T47D (cell line): ENCODE measurements at regions not wholly inside any gene's neighbourhood (a gene's known extent, or its start where the extent isn't known, plus 50 kb on each side); places are given as distances from the start of the nearest gene placed in this dataset.

Experiments
- DNase-seq, 2 experiments: peaks; one replicate each; pipeline versions ENCODE4 v3.0.0 to v3.0.0-alpha.2; 2011 to 2012; ENCODE audit warnings: low read depth in 1 of 2, low spot score in 1 of 2
- JUND ChIP-seq: IDR thresholded peaks from 2 replicates; pipeline ENCODE4 v1.6.1; 2012; ENCODE audit warnings: low read depth
- in situ Hi-C: cut with HindIII; loops from 2 replicates; pipeline ENCODE4 v1.10.0; 2016; ENCODE audit warnings: low sequenced_read_pairs, low pct_unique_long_range_greater_than_20kb

DNA sequence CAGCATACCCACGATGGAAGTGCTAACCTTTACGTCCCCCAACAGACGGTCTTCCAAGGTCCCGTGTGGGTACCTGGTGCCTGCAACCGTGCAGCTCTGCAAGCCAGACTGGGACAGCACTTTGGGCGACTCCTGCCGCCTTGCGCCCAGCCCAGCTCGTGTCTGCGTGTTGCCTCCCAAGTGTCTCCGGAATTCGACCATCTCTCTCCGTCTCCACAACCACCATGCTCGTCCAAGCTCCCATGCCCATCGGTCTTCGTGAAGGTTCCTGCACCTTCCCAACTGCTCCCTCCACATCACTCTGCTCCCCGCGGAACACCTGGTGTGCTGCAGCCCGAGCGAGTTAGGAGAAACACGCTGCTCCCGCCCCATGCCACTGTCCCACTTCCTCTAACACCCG lies 173.2 kb upstream of the AFDN start:
- in situ Hi-C loops: no loop called here
- TF ChIP-seq JUND: no peak

DNA sequence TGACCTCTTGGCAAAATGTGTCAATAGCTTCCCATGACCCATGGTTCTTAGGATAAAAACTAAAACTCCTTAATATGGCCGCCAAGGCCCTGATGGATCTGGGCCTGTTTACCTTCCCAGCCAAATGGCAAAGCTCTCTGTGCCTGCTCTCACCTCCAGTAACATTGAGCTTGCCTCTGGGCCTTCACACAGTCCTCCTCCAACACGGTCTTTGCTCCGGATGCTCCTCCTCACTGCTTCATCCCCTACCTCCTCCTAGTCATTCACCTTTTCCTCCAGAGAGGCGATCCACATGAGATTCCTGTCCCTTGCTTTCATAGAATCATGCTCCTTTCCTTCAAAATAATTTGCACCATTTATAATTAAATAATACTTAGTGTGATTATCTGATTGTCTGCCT lies 172.3 kb upstream of the AFDN start:
- in situ Hi-C loops: no loop called here
- no peak for DNase-seq

More for the DNA sequence above, 173.2 kb upstream of the AFDN start:
- no peak for DNase-seq

DNA sequence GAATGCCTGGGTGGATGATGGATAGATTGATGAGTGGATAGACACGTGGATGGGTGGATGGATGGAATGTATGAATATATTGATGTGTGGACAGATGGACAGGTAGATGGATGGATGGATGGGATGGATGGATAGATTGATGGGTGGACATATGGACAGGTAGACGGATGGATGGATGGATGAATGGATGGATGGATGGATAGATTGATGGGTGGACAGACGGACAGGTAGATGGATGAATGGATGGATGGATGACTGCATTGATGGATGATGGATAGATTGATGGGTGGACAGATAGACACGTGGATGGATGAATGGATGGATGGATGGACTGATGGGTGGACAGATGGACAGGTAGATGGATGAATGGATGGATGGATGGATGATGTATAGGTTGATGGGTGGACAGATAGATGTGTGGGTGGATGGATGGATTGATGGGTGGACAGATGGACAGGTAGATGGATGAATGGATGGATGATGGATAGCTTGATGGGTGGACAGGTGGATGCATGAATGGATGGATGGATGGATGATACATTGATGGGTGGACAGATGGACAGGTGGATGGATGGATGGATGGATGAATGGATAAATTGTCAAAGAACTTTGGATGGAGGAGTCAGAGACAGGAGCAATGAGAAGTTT lies 171.4 kb upstream of the AFDN start:
- no peak for TF ChIP-seq JUND
- no peak for DNase-seq
- in situ Hi-C loops: no loop called here

More for the DNA sequence above, 172.3 kb upstream of the AFDN start:
- no peak for TF ChIP-seq JUND

- in situ Hi-C loops: no loop called here
- no peak for DNase-seq
- no peak for TF ChIP-seq JUND
Measured at GRCh38 chr6:167658106-167658505, 168.6 kb upstream of the AFDN start.

GRCh38 chr6:167659046-167659445 lies 167.7 kb upstream of the AFDN start:
- TF ChIP-seq JUND: no peak
- in situ Hi-C loops: no loop called here
- DNase-seq: no peak

DNA sequence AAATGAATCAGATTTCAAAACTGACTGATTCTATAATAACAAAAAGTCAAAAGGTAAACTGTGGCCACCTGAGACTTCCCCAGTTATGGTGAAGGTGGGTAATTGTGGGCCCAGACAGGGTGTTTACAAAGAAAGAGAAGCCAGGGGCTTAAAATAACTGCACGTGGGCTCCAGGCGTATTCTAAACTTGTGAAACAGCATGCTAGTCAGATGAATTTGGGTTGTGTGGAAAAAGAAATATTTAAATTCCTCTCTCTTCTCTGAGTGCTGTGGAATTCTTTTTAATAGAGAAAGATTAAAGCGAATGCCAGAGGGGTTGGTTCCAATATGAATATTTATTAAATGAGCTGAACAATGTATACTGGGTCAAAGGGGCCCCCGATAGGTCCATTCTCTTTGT lies 166.3 kb upstream of the AFDN start:
- no peak for TF ChIP-seq JUND
- in situ Hi-C loops: no loop called here

DNA sequence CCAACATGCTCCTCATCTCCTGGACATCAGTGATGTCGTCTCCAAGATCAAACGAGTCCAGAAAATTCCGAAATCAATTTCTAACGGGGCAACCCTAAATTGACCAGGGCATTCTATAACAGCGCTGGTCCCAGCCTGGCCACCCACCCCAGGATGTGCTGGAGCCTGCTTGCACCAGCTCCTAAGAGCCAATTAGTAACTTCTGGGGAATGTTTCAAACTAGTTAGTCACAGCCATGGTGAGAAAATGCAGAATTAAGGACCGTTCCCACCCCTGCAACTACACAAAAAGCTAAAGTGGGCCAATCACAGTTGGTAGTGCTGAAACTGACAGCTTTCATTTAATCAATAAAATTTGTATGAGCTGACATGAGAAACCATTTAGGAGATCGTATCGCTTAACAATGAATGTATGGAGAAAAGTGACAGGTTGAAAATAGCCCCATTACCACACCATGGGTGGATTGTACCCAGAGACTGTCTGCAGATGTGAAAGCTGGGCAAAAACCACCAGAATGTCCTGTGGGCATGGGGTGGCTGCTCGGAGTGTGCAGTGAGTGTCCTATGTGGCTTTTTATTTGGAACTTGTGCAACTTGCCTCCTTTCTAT lies 165.7 kb upstream of the AFDN start:
- in situ Hi-C loops: no loop called here

More for the DNA sequence above, 166.3 kb upstream of the AFDN start:
- DNase-seq: no peak

DNA sequence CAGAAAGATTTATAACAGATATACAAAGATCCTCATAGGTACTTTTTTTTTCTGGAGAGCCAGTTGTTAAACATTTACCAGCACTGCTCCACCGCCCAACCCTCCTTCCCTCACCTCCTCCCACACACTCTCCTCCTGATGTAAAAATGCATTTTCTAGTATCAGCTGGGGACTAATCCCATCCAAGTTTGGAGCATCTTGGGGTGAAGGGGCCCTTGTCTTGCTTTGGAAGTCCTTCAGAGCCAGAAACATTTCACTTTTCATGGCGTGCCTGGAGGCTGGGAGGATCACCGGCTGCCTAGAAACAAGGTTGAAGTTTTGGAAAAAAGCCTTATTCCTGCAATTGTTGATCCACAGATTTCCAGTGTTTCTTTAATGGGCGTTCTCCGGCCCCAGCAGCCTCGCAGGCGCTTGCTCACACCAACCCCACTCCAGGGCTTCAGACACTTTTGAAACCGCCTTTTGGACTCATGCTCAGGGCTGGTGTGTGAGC lies 165.1 kb upstream of the AFDN start:
- in situ Hi-C loops: no loop called here
- DNase-seq: no peak
- no peak for TF ChIP-seq JUND

More for the DNA sequence above, 165.7 kb upstream of the AFDN start:
- TF ChIP-seq JUND: no peak
- DNase-seq: no peak

DNA sequence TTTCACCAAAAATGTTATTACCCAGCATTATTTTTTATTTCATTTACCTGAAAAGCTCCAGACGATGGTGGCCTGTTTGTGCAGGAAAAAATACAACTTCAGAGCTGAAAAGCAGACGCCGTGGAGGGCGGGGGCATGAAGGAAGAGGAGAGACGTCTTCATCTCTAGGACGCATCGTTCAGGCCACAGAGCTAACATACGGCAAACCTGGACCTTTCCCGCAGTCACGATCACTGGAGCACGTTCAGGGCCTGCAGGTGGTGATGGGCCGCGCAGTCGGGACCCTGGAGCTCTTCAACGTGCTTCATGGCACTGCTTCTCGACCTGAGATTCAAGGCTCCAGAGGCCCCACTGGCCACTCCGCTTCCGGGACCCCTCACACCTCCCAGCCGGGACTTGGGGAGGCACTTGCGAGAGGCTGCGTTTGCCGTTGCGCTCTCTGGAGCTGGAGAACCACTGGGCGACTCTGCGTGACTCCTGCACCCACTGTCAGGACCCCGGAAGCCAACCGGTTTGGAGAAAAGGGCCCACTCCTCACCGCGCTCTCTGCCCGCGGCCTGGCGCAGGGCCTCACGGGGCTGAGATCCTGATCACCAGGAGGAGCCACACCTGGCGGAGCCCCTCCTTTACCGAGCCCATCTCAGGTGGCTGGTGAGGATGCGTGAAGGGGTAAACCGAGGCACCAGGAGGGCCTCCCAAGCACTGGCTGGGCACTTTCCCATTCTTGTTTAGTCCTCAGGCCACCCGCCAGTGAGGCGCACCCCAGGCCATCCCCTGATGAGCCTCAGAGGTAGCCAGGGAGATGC lies 164.4 kb upstream of the AFDN start:
- in situ Hi-C loops: no loop called here
- no peak for TF ChIP-seq JUND
- no peak for DNase-seq

DNA sequence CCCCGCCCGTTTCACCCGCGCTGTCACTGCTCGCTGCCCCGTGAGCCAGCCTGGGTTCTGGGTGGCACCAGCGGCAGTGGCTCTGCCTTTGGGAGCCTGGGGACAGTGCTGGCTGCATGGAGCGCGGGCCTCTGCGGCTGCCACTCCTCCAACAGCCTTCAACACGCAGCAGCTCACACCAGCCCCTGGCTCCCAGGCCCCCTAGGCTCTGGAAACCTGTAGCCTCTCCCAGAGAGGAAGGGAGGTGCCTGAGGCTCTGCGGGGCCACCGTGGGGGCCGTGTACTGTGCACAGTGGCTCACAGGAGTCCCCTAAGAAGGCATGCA lies 163.9 kb upstream of the AFDN start:
- no peak for TF ChIP-seq JUND
- DNase-seq: no peak
- in situ Hi-C loops: no loop called here

DNA sequence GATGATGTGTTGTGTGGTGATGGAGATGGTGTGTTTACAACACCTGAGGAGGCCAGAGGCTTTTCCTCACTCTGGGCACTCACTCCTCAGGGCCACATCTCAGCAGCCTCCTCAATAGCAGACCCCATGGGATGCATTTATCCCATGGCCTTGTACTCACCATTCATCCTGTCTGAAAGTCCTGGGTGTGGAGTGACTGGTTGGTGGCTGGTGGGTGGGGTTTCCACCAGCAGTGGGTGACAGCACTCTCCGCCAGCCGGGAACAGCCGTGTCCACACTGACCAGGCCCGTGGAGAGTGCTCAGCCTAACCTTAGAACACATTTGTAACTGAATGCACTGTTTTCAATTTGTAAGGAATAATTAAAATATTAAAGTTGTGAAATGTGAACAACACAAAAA lies 163.4 kb upstream of the AFDN start:
- in situ Hi-C loops: no loop called here
- TF ChIP-seq JUND: no peak
- DNase-seq: no peak

- DNase-seq: no peak
- in situ Hi-C loops: no loop called here
- TF ChIP-seq JUND: no peak
Measured at GRCh38 chr6:167663784-167664443, 162.8 kb upstream of the AFDN start.
